ENCODE measurements at regions not wholly inside any gene's neighbourhood (a gene's known extent, or its start where the extent isn't known, plus 50 kb on each side); places are given as distances from the start of the nearest gene placed in this dataset.

DNA sequence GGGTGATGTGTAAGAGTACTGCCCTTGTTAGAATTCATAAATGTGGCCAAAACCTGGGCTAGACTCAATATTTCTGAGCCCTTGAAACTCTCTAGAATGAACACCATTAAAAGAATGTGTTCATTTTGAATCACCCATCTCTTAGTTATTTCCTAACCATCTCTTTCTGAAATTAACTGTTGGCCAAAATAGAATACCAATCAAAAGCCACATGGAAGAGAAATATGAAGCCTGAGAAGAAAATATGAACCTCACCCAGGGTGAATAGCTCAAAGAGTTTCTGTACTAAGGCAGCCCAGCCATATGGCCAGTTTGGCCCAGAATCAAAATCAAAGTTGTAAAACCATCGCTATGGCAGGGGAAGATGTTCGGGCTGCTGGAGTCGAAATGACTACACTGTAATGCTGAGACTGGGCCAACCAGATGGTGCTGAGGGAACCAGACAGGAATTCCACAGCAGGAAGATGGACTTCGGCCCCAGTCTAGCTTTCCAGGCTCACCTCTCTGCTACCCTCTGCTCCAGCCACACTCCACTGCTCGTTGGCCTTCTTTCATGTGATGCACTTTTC, 154.3 kb upstream of the ZFHX3 start:
- no peak for DNase-seq

- no peak for DNase-seq
Measured at GRCh38 chr16:73199214-73199613, 151.3 kb upstream of the ZFHX3 start.

DNA sequence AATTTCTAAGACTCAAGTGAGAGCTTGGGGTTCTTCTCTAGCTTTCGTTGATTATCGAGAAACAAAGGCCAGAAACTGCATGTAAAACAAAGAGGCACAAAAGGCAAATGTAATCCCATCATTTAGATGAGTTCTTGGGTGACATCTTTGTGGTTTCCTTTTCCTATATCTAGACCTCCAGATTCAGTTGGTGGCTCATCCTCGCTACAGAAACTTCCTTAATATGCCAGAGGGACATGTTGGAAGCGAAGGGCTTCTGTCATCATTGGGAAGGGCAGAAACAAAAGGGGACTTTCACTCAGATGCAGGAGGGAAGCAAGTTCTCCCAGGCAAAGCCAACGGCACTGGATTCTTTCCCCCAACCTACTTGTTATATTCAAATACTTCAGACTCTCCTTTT, 150.6 kb upstream of the ZFHX3 start:
- no peak for DNase-seq

- DNase-seq: no peak
Measured at GRCh38 chr16:73197598-73197997, 149.7 kb upstream of the ZFHX3 start.

- DNase-seq: peak; percentile 40
Measured at GRCh38 chr16:73196670-73197069, 148.7 kb upstream of the ZFHX3 start.

- no peak for DNase-seq
Measured at GRCh38 chr16:73193464-73193863, 145.5 kb upstream of the ZFHX3 start.

DNA sequence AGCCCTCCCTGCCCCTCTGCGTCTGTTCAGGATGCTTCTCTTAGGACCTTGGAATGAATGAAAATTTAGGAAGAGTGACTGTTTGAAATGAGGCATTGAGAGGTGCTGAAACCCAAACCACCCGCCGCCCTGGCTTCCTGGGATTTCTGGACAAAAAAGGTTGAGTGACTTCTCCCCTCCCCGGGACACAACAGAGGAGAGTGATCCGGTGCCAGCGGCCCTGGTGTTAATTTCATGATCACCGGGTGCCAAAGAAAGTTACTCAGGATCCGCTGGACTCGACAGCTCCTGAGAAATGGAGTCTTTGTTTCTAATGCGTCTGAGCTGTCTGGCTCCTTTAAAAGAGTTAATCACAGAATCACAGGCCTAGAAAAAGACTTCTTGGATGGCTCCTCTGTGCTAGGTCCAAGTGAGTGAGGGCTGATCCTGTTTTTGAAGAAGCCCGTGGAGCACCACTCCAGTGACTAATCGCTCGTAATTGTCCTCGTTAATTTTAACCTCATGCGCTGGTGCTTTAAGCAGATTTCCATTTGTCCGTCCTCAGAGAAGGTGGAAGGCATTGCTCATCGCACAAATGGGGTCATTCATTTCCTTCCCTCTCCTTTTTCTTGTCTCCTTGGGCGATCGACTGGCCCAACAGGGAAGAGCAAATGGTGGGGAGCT, 144.4 kb upstream of the ZFHX3 start:
- DNase-seq: no peak

DNA sequence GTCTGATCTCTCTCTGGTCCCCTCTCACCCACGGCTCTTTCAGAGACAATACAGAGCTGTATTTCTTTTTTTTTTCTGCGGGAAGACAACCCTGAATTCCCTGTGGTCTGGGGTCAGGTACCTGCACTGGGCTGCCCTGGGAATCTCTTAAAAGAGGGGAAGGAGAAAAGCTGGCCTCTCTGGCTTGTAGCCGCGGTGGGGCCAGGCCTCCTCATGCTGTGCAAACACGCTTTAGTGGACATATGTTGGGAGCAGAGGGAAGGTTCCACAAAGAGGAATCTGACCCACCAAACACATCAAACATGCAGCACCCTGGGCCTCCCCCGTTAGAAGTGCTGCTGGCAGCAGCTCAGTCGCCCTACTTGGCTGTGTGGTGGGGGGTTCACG, 143.7 kb upstream of the ZFHX3 start:
- DNase-seq: no peak

DNA sequence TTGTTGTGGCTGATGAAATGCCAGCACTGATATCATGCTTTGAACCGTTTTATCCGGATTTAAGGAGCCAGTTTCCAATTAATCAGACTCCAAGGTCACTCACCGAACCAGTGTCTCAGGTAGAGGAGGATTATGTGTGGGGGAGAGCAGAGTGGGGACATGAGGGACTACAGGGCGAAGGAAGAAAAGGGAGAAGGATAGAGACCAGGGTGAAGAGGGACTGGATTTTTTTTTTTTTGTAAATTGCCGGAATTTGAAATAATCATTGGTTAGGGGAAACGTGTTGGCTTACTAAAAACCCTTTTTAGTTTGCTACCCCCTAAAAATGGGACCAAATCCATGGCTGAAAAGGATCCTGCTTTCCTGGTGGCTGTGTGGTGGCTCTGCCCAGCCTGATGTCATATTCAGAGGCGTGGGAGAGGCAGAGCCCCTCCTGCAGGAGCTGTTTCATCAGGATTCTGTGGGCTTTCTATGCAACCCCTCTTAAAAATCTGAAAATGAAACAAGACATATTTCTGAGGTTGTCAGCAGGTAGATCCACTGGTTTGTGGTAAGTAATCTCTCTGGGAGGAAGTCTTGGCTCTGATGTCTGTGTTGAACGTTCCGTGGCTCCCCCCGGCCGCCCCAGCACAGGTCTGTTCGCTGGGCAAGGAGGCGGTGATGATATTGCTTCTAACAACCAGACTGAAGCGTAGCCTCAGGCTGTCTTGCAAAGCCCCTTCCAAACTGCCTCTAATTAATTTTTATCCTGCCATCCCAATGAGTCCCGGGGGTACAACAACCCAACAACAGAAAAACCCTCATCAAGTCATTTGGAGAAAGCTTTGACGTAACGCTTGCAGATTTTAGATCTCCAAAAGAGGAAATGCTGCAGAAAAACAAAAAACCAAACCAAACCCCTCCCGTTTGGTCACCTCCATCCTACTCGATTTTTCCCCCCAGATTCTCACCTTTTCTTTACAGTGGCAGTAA, 143.0 kb upstream of the ZFHX3 start:
- DNase-seq: no peak

DNA sequence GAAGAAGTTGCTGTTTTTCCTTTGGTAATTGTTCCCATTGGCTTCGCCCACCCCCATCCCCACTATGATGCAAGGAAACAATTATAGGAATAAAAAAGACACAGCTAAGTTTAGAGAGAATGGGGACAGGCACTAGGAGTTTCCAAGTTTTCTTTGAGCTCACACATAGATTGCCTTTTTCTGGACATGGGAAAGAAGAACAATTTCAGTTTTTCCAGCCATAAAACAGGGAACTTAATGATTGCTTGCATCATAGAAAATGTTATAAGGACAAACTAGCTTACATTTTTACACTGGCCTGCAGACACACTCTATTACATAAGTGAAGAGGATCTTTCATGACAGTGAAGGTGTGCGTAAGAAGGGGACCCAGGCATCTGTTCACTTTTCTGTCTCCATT, 142.3 kb upstream of the ZFHX3 start:
- DNase-seq: no peak

DNA sequence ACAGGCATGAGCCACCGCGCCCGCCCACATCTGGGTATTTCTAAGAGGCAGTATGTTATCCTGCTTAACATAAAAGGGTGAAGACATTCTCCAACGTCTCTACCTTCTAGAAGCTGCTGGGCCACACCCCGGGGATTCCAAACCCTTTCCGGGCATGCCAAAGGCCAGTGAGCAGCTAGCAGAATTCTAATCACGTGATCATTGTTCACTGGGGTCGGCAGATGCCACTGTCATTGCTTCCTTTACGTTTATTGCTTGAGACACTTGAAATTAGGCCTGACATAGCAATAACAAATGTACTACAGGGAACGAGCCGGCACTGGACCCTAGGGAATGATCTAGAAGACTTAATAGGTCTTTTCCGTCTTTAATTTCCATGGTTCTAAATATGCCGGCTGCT, 141.2 kb upstream of the ZFHX3 start:
- DNase-seq: no peak

- no peak for DNase-seq
Measured at GRCh38 chr16:73186752-73187601, 139.0 kb upstream of the ZFHX3 start.

DNA sequence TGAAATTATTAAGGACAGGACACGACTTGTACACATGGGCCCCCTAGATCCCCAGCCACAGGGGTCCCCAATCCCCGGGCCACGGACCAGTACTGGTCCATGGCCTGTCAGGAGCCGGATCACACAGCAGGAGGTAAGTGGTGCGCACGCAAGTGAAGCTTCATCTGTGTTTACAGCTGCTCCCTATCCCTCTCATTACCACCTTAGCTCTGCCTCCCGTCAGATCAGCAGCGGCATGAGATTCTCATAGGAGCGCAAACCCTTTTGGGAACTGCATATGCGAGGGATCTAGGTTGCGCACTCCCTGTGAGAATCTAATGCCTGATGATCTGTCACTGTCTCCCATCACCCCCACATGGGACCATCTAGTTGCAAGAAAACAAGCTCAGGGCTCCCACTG, 137.8 kb upstream of the ZFHX3 start:
- no peak for DNase-seq

- no peak for DNase-seq
Measured at GRCh38 chr16:73183611-73184092, 135.7 kb upstream of the ZFHX3 start.

- peak; percentile 57 for DNase-seq
Measured at GRCh38 chr16:73179705-73180331, 131.9 kb upstream of the ZFHX3 start.

DNA sequence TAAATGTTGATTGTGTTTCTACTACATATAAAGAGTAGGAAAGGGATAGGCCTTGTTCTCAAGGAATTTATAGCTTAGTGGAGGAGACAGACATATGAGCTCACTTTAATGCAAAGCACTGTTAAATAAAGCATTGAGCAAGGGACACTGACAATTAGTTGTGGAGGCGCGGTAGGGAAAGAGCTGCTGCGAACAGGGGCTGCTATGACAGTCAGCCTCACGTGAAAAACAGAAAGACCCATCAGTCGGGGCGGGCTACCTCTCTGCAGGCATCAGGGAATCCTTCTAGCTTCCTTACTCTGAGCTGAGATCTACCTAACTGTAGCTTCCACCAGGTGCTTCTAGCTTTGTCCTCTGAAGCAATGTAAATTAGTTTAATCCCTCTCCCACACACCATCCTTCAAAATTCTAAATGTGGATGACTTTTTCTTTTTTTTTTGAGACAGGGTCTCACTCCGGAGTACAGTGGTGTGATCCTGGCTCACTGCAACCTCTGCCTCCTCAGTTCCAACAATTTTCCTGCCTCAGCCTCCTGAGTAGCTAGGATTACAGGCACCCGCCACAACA, 129.9 kb upstream of the ZFHX3 start:
- no peak for DNase-seq

GRCh38 chr16:73176577-73177013, 128.7 kb upstream of the ZFHX3 start:
- DNase-seq: no peak

DNA sequence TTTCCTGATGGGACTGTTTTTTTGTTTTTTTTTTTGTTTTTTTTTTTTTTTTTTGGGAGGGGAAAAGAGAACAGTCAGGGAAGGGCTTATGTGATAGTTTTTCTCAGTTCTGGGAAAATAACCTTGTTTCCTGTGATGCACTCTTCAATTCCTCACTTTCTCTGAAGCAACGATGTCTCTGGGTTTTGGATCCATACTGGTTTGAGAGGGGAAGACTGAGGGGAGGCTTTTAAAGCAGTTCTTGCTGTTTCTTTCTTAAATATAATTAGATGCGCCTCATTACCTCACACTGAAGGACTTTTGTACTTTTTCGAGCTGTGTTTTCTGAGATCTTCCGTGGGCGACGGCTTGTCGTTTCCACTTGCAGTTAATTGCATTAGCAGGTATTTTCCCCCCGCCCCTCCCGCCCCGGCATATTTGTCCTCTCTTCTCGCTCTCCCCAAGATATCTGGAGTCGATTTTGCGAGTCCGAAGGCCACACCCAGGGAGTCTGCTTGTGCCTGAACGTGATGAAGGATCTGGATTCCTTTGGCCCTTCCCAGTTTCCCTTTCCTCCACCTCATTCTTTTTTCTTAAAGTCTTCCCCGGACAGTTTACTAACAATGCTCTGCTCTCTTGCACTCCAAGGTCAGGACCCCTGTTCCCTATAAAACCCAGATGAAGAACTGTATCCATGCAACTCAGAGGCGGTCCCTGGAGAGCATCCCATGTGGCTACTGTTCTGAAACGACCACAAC, 125.2 kb upstream of the ZFHX3 start:
- no peak for DNase-seq

GRCh38 chr16:73172241-73172972, 124.5 kb upstream of the ZFHX3 start:
- peak; percentile 75 for DNase-seq

- no peak for DNase-seq
Measured at GRCh38 chr16:73171901-73172240, 123.9 kb upstream of the ZFHX3 start.

DNA sequence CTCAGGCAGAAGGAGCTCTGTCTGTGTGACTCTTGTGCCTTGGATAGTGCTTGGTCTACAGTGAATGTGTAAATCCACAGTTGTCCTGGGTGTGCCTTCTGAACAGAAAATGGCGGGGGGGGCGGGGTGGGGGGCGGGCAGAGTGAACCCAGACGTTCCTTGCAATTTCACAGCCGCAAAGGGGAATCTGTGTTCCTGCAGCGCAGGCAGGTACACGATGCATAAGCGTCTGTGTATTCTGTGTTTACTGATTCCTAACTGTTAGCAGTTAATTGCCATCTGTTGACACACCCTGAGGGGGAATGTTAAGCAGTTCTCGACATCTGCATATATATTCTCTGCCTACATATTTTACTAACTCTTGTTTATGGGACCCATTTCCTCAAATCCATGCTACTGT, 123.5 kb upstream of the ZFHX3 start:
- DNase-seq: no peak

All from COR-L47 (cell line).